GM18868 (cell line): ENCODE measurements at regions not wholly inside any gene's neighbourhood (a gene's known extent, or its start where the extent isn't known, plus 50 kb on each side); places are given as distances from the start of the nearest gene placed in this dataset.
"Not testable (repeated sequence)": the region's sequence is repeated elsewhere in the genome, so short reads cannot be mapped to it uniquely, and the experiment has no call there.

Experiments used
- ATAC-seq: cut with Tn5 transposase; IDR thresholded peaks from one replicate; pipeline ENCODE4 v1.9.1; 2021; ENCODE audit warnings: mild to moderate bottlenecking, moderate library complexity; ENCODE audit not compliant: unreplicated experiment

DNA sequence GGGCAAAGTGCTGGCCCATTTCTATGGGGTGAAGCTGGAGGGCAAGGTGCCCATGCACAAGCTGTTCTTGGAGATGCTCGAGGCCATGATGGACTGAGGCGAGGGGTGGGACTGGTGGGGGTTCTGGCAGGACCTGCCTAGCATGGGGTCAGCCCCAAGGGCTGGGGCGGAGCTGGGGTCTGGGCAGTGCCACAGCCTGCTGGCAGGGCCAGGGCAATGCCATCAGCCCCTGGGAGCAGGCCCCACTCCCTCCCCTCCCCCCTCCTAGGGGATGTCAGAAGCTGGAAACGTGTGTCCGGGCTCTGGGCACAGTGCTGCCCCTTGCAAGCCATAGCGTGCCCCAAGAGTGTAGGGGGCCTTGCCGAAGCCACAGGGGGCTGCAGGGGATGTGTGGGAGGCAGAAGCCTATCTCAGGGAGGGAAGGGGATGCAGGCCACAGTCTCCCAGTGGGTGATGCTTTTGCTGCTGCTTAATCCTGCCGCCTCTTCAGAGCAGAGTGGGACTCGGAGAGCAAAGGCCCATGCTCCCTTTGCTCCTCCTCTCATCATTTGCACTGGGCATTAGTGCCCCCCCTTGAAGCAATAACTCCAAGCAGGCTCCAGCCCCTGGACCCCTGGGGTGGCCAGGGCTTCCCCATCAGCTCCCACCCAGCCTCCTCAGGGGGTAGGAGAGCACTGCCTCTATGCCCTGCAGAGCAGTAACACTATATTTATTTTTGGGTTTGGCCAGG is 85.2 kb downstream of the MRPL57 start:
- ATAC-seq, result not testable (repeated sequence)

DNA sequence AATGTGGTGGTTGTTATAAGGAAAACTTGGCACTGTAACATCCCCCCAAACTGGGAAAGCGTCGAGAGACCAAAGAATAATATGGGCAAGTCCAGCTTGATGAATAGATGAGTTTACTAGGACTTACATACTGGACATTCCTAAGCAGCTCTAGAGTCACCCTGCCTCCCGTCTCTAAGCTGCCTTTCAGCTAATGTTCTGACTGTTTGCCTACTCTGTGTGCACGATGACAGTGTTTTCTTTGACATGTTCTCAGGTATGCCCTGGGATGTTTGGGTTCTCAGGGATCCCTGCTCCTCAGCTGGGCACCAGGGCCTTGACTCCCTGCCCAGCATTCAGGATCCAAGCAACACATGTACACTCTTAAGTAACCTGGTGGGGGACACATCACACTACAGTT is 87.5 kb downstream of the MRPL57 start:
- ATAC-seq, result not testable (repeated sequence)

DNA sequence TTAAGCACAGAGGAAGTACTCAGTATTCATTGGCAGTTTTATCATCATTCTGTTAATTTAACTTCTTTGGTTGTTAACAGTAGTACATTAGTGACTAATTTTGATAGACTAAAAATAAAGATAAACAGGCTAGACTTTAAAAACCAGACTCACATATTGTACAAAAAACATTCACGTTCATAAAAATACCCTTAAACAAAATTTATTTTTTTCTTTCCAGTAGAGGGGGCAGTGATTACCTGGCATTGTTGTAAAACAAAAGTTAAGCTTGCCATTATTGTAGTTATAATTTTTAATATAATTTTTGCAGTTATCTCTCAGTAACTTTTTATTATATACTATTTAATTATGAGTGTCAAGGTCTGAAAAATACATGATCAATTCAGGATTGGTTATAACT is 92.0 kb downstream of the MRPL57 start:
- not testable (repeated sequence) for ATAC-seq

DNA sequence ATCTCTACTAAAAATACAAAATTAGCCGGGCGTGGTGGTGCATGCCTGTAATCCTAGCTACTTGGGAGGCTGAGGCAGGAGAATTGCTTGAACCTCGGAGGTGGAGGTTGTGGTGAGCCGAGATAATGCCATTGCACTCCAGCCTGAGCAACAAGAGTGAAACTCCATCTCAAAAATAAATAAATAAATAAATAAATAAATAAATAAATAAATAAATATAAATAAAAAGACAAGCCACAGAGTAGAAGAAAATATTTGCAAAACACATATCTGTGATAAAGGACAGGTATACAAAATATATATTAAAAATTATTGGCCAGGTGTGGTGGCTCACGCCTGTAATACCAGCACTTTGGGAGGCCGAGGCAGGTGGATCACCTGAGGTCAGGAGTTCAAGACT is 96.0 kb downstream of the MRPL57 start:
- not testable (repeated sequence) for ATAC-seq

DNA sequence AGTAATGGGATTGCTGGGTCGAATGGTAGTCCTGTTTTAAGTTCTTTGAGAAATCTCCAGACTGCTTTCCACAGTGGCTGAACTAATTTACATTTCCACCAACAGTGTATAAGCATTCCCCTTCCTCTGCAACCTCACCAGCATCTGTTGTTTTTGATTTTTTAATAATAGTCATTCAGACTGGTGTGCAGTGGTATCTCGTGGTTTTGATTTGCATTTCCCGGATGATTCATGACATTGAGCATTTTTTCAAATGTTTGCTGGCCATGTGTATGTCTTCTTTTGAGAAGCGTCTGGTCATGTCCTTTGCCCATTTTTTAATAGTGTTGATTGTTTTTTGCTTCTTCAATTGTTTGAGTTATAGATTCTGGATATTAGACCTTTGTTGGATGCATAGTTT is 98.0 kb downstream of the MRPL57 start:
- ATAC-seq, result not testable (repeated sequence)

DNA sequence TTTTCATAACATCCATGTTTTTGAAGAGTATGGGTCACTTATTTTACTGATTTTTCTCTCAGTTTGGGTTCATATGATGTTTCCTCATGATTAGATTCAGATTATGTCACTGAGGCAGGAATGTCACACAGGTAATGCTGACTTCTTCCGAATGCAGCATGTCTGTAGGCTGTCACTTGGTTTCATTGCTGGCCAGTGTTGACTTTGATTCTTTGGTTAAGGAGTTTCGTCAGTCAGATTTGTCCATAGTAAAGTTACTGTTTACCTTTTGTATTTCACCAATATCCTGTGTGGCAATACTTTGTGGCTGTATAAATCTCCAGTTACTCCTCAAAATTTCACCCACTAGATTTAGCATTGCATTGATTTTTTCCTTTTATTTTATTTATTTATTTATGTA is 105.6 kb downstream of the MRPL57 start:
- no peak for ATAC-seq

DNA sequence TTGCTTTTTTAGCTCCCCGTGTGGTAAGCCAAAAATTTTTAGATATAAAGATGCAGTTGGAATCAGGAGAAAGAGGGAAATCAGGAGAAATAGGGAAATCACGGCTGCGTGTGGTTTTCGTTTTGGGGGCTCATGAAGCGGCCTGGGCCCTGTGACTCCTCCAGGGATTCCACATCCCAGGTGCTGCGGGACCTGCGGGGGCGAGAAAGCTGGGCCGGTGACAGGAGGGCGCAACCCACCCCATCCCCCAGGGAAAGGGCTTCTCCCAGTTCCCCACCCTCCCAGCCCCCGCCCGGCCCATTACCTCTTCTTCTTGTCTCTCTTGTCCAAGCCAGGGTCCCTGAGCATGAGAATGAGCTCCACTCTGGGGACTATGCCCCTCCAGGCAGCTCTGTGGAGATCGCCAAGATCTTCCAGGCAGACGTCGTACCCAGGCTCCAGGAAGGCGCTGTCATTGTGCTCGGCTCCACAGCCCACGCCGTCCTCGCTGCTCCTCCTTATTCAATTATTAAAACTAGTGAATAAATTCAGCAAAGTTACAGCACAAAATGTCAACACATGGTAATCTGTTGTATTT is 111.0 kb downstream of the MRPL57 start:
- no peak for ATAC-seq

DNA sequence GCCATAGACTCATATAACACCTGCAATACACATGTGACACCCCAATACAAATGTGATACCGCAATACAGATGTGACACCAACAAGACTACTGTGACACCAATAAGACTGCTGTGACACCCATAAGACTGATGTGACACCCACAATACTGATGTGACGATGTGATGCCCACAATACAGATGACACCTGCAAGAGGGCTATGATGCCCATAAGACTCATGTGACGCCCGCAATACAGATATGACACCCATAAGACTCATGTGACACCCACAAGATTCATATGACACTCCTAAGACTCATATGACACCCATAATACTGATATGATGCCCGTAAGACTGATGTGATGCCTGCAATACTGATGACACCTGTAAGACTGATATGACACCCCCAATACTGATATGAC is 113.0 kb downstream of the MRPL57 start:
- no peak for ATAC-seq

DNA sequence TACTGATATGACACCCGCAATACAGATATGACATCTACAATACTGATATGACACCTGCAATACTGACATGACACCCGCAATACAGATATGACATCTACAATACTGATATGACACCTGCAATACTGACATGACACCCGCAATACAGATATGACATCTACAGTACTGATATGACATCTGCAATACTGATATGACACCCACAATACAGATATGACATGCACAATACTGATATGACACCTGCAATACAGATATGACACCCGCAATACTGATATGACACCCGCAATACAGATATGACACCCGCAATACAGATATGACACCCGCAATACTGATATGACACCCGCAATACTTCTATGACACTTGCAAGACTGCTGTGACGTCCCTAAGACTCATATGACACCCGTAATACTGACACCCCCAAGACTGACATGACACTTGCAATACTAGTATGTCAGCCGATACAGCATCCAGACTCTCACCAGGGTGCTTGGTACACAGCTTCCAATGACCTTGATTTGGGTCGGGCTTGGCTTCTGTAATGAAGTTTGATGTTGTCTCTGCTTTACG is 114.1 kb downstream of the MRPL57 start:
- not testable (repeated sequence) for ATAC-seq

DNA sequence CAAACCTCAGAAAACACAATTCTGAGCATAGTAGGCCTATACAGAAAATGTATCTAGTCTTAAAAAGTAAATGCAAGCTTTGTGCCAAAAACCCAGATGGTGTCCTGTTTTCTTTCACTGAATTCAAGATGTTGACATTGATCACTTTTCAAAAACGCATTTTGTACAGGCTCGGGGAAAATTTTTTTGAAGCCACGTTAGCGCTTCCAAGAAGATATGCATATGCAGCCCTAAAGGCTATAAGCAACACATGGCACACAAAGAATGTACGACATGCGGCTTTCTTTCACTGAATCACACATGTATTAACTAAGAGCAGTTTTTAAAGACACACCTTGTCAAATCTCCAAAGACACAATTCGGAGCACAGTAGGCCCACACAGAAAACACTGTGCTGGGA is 115.4 kb downstream of the MRPL57 start:
- no peak for ATAC-seq

DNA sequence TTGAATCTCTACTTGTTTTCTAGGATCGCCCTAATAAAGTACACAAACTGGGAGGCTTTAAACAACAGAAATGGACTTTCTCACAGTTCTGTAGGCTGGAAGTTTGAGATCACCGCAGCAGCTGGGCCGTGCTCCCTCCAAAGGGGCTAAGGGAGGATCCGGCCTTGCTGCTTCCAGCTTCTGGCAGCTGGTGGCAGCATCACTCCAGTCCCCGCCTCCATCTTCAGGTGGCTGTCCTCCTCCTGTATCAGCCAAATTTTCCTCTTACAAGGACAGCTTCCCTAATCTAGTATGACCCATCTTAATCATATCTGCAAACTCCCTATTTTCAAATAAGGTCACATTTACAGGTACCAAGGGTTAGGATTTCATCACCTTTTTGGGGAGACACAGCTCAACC is 120.5 kb downstream of the MRPL57 start:
- peak; percentile 39 for ATAC-seq

DNA sequence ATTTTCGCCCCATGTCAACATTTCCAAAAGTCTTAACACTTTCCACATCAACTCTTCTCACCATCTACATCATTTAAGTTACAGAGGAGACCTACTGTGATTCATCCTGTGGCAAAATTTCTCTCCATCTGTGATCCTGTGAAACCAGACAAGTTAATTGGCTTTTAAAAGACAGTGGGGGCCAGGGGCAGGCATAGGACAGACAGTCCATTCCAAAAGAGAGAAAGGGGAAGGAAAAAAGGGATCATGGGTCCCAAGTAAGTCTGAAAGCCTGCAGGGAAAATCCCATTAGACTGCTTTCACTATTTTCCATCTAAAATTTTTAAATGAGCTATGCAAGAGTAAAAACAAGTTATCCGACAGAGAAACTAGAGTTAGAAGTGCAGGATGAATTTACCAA is 121.0 kb downstream of the MRPL57 start:
- ATAC-seq, result no peak

DNA sequence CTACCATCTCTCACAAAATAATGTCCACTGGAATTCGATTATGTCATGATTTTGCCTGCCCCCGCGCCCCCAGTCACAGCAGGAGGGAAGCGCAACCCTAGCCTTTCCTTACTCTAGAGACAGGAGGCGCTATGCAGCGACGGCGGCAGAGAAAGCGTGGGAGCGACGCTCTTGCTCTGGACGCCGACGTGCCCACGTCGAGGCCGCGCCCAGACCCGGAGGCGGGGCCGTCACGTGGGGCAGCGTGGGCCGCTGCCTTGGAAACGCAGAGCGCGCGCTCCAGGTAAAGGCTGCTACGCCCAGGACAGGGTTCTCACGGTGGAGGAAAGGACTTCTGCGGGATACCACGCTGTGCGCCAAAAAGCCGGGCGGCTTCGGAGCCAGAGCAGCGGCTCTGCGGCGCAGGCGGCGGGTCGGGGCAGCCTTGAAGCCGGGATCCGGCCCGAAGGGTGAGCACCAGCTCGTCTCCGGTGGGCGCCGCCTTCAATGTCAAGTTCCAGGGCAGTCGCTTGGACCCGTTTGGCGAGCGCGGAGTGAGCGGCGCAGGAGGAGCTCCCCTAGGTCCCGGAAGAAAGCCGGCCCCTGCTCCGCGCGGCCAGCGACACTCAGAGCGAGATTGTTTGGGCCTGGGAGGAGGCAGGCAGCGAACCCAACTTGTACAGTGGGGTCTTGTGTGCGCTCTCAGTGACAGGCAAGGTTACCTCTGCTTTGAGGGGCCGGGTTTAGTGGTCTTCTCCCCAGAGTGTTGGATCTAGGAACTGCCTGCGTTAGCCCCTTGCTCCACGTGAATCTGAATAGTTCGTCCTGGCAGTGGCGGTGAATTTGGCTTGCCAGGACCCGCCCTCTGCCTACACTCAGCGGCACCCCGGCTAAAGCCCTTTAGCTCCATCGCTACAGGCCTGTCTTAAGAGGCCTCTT is 121.7 kb downstream of the MRPL57 start:
- peak; percentile 95 for ATAC-seq

DNA sequence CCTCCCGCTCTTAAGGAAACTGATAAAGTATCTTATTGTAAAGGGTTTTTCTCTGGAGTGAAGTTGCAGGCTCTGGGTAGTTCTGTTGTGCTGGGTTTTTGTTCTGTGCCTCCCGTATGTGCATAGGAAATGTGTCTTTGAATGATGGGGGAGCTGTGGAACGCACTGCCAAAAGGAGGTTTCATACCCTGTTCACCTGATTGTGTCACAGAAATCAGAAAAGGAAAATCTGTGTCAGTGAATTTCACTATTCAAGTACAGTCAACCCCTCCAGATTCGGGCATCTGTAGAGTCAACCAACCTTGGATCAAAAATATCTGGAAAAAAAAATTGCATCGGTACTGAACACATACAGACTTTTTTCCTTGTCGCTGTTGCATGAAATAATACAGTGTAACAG is 127.8 kb downstream of the MRPL57 start:
- ATAC-seq, result no peak

DNA sequence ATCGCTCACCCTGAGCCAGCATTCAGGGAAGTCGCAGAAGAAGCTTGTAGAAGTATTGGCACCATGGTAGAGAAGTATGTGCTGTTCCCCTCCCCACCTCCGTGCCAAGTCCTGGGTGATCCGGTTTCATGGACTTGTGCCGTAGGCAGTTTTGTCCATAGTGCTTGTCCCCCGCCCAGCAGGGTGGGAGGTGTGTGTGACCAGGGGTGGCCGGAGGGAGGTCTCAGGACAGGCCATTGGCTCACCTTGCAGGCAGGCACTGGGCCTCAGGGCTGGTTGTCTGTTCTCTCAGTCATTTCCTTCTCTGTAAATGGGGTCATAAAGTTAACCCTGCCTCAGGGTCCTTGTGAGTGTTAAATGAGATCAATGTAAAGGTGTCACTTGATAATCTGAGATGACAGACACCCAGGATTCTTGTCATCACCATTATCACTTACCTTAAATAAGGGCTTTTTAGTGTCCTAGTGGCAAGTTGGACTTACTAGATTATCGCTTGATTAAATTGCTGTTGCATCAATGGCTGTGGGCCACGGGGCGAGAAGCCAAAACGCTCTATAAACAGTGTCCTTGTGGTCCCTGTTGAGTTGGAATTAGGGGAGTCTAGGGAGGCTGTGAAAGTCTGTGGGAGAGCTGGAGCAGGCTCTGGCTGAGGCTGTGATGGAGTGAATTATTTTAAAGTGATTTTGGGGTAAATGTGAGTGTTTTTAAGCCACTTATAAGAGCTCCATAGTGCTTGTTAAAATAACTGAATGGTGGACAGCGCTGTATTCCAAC is 130.0 kb downstream of the MRPL57 start:
- not testable (repeated sequence) for ATAC-seq

DNA sequence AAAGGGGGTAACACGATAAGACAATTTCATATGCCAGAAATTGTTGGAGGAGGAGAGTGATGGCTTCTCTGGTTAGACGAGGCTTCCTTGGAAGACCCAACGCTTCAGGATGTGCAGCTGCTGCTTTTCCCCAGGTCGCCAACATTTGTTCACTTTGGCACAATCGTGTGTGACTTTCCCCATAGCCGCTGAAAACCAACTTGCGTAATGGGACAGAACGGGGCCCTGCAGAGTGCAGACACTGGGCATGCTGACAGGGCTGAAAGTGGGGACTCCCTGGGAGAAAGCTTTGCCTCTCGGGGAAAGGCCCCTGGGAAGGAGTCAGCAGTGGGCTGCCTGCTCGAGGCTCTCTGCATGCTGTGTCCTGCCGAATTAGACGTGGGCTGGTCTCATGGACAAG is 130.7 kb downstream of the MRPL57 start:
- ATAC-seq, result not testable (repeated sequence)

DNA sequence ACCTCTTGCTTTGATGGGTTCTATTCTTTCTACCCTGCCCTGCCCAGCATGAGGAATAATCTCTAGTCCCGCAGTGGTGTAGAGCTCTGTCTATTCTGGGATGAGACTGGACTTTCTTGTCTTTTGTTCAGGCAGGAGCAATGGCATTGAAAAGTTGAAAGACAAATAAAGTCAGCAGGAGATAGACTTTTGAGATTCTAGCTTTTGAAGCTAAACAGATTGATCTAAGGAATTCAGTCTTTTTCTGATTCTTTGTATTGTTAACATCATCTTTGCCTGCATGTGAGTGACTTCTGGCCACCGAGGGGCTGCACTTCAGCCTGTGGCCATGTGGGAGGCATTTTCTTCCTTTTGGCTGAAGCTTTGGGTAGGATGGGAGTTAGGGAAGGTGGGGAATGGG is 132.4 kb downstream of the MRPL57 start:
- ATAC-seq, result no peak

DNA sequence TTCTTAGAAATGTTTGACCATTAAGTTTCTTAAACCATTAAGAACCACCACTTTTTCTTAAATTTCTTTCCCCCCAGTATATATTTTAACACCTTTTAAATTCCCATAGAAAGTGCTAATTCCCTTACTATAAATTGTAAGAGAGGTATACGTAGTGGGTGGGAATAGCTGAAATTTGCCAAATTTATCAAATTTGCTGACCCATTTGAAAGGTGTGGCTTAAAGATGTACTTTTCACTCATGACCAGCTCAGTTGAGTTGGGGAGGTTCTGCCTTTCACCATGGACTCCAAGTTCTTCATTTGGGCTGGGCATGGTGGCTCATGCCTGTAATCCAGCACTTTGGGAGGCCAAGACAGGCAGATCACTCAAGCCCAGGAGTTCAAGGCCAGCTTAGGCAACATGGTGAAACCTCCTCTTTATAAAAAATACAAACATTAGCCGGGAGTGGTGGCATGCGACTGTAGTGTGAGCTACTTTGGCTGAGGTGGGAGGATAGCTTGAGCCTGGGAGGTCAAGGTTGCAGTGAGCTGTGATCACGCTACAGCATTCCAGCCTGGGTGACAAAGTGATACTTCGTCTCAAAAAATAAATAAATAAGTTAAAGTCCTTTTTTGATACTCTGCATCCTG is 133.2 kb downstream of the MRPL57 start:
- no peak for ATAC-seq

DNA sequence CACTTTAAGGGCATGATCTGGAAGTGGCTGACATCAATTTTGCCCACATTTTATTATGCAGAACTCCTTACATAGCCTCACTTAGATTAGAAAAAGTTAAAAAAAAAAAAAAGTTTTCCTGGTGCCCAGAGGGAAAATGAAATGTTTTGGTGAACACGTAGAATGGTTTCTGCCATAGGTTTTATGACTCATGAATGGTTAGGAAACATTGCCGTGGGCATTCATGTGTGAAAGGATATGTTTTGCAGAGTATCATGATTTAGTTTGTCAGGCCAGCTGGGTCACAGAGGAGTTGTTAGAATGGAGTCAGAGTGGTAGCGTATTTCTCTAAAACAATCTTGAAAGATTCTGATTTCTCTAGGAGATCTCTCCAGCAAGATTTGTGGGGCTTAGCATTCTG is 133.8 kb downstream of the MRPL57 start:
- ATAC-seq, result no peak

DNA sequence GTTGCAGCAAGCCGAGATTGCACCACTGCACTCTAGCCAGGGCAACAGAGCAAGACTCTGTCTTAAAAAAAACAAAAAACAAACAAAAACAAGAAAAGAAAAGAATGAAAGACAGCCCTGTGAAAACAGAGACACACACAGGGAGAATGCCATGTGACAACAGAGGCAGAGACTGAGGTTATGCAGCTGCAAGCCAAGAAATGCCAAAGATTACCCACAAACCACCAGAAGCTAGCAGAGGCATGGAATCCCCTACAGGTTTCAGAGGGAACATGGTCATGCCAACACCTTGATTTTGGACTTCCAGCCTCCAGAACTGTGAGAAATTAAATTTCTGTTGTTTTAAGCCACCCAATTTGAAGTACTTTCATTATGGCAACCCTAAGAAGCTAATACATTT is 138.5 kb downstream of the MRPL57 start:
- not testable (repeated sequence) for ATAC-seq
